Kidney glomerular epithelial cell (primary cell): ENCODE measurements at regions not wholly inside any gene's neighbourhood (a gene's known extent, or its start where the extent isn't known, plus 50 kb on each side); places are given as distances from the start of the nearest gene placed in this dataset.
"Not testable (repeated sequence)": the region's sequence is repeated elsewhere in the genome, so short reads cannot be mapped to it uniquely, and the experiment has no call there.

Source experiments
- DNase-seq: peaks from one replicate; lab custom pipeline; 2025; lab: John Stamatoyannopoulos, UW

GRCh38 chr5:5741418-5741817 lies 318.9 kb downstream of the ICE1 start:
- no peak for DNase-seq

GRCh38 chr5:5739490-5739945 lies 317.0 kb downstream of the ICE1 start:
- DNase-seq, result no peak

- no peak for DNase-seq
These were observed 316.5 kb downstream of the ICE1 start for GRCh38 chr5:5738797-5739489.

DNA sequence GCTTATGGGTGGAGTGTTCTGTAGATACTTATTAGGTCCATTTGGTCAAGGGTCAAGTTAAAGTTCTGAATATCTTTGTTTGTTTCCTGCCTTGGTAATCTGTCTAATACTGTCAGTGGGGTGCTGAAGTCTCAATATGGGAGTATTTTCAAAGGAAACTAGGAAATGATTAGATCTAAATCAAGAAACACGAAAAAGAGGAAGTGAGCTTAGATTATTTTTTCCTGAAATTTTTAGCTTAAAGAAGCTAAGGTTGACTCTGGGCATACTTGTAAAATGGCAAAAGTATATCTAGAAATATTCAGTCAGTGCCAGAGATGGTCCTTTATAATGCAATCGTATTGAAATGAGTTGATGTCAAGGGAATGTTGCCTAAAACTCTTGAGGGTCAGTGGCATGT lies 313.5 kb downstream of the ICE1 start:
- DNase-seq, result no peak

- not testable (repeated sequence) for DNase-seq
These were observed 310.6 kb downstream of the ICE1 start for GRCh38 chr5:5733058-5733457.

GRCh38 chr5:5726401-5726800 lies 303.9 kb downstream of the ICE1 start:
- no peak for DNase-seq

- no peak for DNase-seq
These were observed 299.4 kb downstream of the ICE1 start for GRCh38 chr5:5721881-5722280.

- DNase-seq, result no peak
These were observed 296.8 kb downstream of the ICE1 start for GRCh38 chr5:5719292-5719691.

GRCh38 chr5:5716665-5717064 lies 294.2 kb downstream of the ICE1 start:
- DNase-seq, result peak; percentile 8

GRCh38 chr5:5711592-5711991 lies 289.1 kb downstream of the ICE1 start:
- no peak for DNase-seq

- DNase-seq, result no peak
These were observed 288.6 kb downstream of the ICE1 start for GRCh38 chr5:5711112-5711511.

DNA sequence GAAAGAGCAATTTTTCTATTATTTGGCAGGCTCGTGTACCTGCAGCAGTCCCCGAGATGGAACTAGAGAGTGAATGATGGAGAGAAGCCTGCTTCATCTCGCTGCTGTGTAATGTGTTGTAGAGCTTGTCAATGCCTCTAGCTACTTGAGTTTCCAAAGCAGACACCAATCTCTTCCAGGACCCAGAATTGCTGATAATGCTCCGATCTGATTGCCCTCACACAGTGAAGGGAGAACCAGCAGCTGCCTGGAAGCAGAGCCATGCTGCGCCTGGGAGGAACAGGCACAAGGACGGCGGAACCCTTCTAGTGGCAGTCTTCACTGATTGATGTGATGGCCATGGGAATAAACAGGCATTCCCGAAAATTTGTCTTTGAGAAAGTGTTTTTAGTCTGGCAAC lies 288.0 kb downstream of the ICE1 start:
- DNase-seq, result no peak

GRCh38 chr5:5708367-5708919 lies 286.0 kb downstream of the ICE1 start:
- no peak for DNase-seq

DNA sequence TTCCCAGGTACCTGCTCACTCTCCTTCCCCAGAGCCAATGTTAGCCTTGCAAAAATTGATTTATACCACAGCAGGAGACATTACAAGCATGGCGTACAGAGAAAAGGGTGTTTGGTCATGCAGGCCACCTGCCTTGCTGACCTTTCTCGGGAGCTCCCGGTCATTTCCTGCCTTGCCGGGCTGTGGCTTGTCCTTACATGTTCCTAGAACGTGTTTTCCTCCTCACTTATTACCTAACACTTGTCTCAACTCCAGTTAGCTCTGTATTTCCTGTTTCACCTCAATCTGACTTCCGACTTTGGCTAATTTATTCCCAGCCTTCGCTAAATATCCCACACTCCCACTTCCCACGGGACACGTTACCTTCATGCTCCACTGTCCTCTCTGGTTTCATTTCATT lies 282.5 kb downstream of the ICE1 start:
- no peak for DNase-seq

GRCh38 chr5:5704352-5704751 lies 281.9 kb downstream of the ICE1 start:
- no peak for DNase-seq

- DNase-seq, result no peak
These were observed 280.5 kb downstream of the ICE1 start for GRCh38 chr5:5702934-5703333.

GRCh38 chr5:5700549-5700948 lies 278.1 kb downstream of the ICE1 start:
- DNase-seq, result no peak

DNA sequence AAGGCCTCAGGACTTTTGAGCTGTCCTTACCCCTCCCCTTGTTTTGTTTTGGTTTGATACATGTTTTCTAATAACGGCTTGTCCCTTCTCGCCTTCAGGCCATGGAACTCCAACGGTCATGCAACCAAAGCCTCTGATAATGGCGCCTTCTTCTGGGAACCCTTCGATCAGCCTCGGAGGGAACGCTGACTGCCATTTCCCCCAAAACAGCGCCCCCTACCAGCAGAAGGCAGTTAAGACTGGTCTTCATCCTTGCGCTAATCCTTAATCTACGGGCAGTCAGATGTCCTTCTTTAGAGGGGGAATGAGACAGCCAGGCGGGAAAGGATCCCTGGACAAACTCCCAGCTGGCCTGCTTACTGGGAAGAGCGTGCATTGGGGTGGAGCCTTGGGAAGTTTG lies 276.6 kb downstream of the ICE1 start:
- no peak for DNase-seq

DNA sequence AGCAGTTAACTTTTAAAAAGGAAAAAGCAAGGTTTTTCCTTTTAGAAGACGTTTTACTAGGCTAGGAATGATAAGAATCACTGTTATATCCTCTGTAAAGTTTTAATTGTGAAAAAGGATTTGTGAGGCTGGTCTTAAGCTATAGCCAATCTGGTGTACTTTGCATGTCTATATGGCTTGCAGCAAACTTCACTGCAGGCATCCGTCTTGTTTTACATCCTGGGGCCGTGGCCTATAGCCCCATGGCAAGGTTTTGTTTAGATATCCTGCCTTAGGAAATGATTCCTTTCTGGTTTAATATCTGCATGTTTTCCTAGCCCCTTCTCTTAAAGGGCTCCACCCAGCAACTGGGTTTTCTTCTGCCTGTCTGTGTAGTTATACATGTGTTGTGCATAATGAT lies 272.8 kb downstream of the ICE1 start:
- DNase-seq, result no peak

- DNase-seq, result no peak
These were observed 266.4 kb downstream of the ICE1 start for GRCh38 chr5:5688925-5689310.

GRCh38 chr5:5688194-5688924 lies 265.9 kb downstream of the ICE1 start:
- DNase-seq, result no peak

DNA sequence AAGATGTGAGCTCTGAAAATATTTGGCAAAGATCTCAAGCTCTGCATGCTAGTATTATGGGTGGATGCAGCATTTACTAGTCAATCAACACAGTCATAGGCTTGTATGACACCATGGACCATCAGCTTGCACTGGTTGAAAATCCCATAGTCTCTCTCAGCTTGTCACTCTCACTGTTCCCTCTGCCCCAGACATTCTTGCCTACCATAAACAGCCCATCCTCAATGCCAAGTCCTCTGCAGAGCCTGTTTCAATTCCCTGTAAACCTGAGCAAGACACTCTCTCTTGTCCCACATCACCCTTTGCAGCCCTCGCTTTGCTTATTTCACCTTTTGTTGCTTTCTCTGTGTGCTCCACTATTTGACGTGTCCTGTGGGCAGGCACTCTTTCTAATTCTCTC lies 264.6 kb downstream of the ICE1 start:
- no peak for DNase-seq

DNA sequence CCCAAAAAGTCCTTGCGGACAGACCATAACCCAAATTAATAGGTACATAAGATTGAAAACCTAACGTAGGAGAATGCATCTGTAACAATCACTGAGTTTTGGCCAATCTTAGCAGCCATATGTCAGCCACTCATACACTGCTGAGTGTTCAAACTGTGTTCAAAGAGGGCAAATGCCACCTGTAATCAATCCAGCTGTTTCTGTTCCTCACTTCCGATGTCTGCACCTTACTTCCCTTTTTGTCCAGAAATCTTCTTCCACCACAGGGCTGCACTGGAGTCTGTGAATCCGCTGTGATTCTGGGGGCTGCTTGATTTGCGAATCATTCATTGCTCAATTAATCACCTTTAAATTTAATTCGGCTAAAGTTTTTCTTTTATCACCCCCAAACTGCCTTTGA lies 263.9 kb downstream of the ICE1 start:
- no peak for DNase-seq
